ENCODE measurements at regions not wholly inside any gene's neighbourhood (a gene's known extent, or its start where the extent isn't known, plus 50 kb on each side); places are given as distances from the start of the nearest gene placed in this dataset.

- Histone ChIP-seq H3K4me1 (no peaks in the 10 kb centered on the region), H3K27ac (no peak overlapping the region), H3K4me3 (no peak overlapping the region), H3K27me3 (no peaks in the 10 kb centered on the region), H3K36me3 (no peaks in the 10 kb centered on the region), H3K9me3 (no peaks in the 10 kb centered on the region)
- TF ChIP-seq CTCF (IDR thresholded peaks at IDR 0.05): no peak
- 36 to 53% methylated on average over 1 of the region's 1 CpG for WGBS, 2 donors
- intact Hi-C loops (cut with DNase I): no loop called here
- DNase-seq: no peak
- ATAC-seq: no peak
Observed at GRCh38 chr2:41142478-41142877, 690.6 kb upstream of the SLC8A1 start.

- no peak for ATAC-seq
- WGBS, 2 donors: 93 to 100% methylated on average over 1 of the region's 1 CpG
Observed at GRCh38 chr2:41145066-41145465, 693.2 kb upstream of the SLC8A1 start.

GRCh38 chr2:41149054-41149453, 697.2 kb upstream of the SLC8A1 start:
- 84 to 85% methylated on average over 1 of the region's 1 CpG for WGBS, 2 donors
- no peaks in the 10 kb centered on the region for H3K4me1 ChIP-seq
- TF ChIP-seq CTCF (IDR thresholded peaks at IDR 0.05): no peak
- intact Hi-C loops (cut with DNase I): no loop called here
- H3K9me3 ChIP-seq: no peaks in the 10 kb centered on the region
- no peak for ATAC-seq
- H3K27me3 ChIP-seq: no peaks in the 10 kb centered on the region
- H3K4me3 ChIP-seq: no peak overlapping the region
- no peaks in the 10 kb centered on the region for H3K36me3 ChIP-seq
- H3K27ac ChIP-seq: no peak overlapping the region
- DNase-seq: no peak

More at GRCh38 chr2:41145066-41145465, 693.2 kb upstream of the SLC8A1 start:
- no peaks in the 10 kb centered on the region for H3K27me3 ChIP-seq
- no peak for DNase-seq
- H3K4me3 ChIP-seq: no peak overlapping the region
- no peaks in the 10 kb centered on the region for H3K9me3 ChIP-seq
- no peak overlapping the region for H3K27ac ChIP-seq
- intact Hi-C loops (cut with DNase I): no loop called here
- H3K4me1 ChIP-seq: no peaks in the 10 kb centered on the region
- no peaks in the 10 kb centered on the region for H3K36me3 ChIP-seq
- no peak for TF ChIP-seq CTCF (IDR thresholded peaks at IDR 0.05)

GRCh38 chr2:41151746-41152145, 699.9 kb upstream of the SLC8A1 start:
- no peaks in the 10 kb centered on the region for H3K36me3 ChIP-seq
- ATAC-seq (no peak), DNase-seq (no peak)
- no peak for TF ChIP-seq CTCF (IDR thresholded peaks at IDR 0.05)
- H3K9me3 ChIP-seq: no peaks in the 10 kb centered on the region
- H3K4me1 ChIP-seq: no peaks in the 10 kb centered on the region
- 82 to 86% methylated on average over 4 of the region's 4 CpGs for WGBS, 2 donors
- no peak overlapping the region for H3K27ac ChIP-seq
- intact Hi-C loops (cut with DNase I): no loop called here
- H3K27me3 ChIP-seq: no peaks in the 10 kb centered on the region
- H3K4me3 ChIP-seq: no peak overlapping the region

GRCh38 chr2:41152318-41152717, 700.4 kb upstream of the SLC8A1 start:
- no peak for TF ChIP-seq CTCF (IDR thresholded peaks at IDR 0.05)
- ATAC-seq: no peak
- intact Hi-C loops (cut with DNase I): no loop called here

More at GRCh38 chr2:41152318-41152717, 700.4 kb upstream of the SLC8A1 start:
- no peak for DNase-seq
- Histone ChIP-seq H3K9me3 (no peaks in the 10 kb centered on the region), H3K4me3 (no peak overlapping the region), H3K36me3 (no peaks in the 10 kb centered on the region), H3K4me1 (no peaks in the 10 kb centered on the region), H3K27ac (no peak overlapping the region), H3K27me3 (no peaks in the 10 kb centered on the region)

All from heart right ventricle (tissue), 16 donors.